Gastrocnemius medialis (tissue), 4 donors: ENCODE measurements at regions not wholly inside any gene's neighbourhood (a gene's known extent, or its start where the extent isn't known, plus 50 kb on each side); places are given as distances from the start of the nearest gene placed in this dataset.

Source experiments
- ATAC-seq, 2 donors: fragments of 150-250 bp; one replicate each; pipeline ENCODE4 v1.9.1; 2016
- DNase-seq, 2 donors: peaks; one replicate each; pipeline ENCODE4 v3.0.0-alpha.2; 2019
- H3K27ac ChIP-seq, 4 donors: fragments of 200-600 bp; sonication (generic); 1 replicate in 1 of 4; 2 replicates in 3 of 4; pipeline ENCODE4 v1.5.1; 2016 to 2018; ENCODE audit warnings: mild to moderate bottlenecking in 2 of 4, moderate library complexity in 1 of 4
- H3K27me3 ChIP-seq, 3 donors: fragments of 200-600 bp; sonication (generic) in 2 of 3; 1 replicate in 1 of 3; 2 replicates in 2 of 3; pipeline versions ENCODE4 v1.5.1 to v1.6.0; 2016 to 2019; ENCODE audit warnings: mild to moderate bottlenecking in 1 of 3, moderate library complexity in 1 of 3
- H3K36me3 ChIP-seq, 2 donors: fragments of 200-600 bp; sonication (generic) in 1 of 2; one replicate each; pipeline ENCODE4 v1.5.1; 2017 to 2018
- H3K4me1 ChIP-seq, 2 donors: fragments of 200-600 bp; sonication (generic) in 1 of 2; one replicate each; pipeline ENCODE4 v1.5.1; 2016 to 2017; ENCODE audit warnings: mild to moderate bottlenecking in 2 of 2
- H3K4me3 ChIP-seq, 4 donors: fragments of 200-600 bp; sonication (generic) in 3 of 4; 1 replicate in 1 of 4; 2 replicates in 3 of 4; pipeline ENCODE4 v1.5.1; 2016 to 2019; ENCODE audit warnings: mild to moderate bottlenecking in 2 of 4
- H3K9me3 ChIP-seq, 3 donors: fragments of 200-600 bp; sonication (generic) in 2 of 3; 1 replicate in 1 of 3; 2 replicates in 2 of 3; pipeline ENCODE4 v1.5.1; 2016 to 2019
- CTCF ChIP-seq, 5 experiments: fragments of 450-650 bp in 3 of 5; fragments of 200-600 bp in 2 of 5; sonication (generic) in 2 of 5; IDR thresholded peaks in 4 of 5; conservative IDR thresholded peaks in 1 of 5; 1 replicate in 4 of 5; 2 replicates in 1 of 5; pipeline ENCODE4 v1.5.1; 2016 to 2019; ENCODE audit warnings: antibody characterized with exemption in 5 of 5, mild to moderate bottlenecking in 3 of 5, moderate library complexity in 3 of 5
- POLR2A ChIP-seq, 2 donors: fragments of 450-650 bp; IDR thresholded peaks; one replicate each; pipeline ENCODE4 v1.6.1; 2017; ENCODE audit warnings: antibody characterized with exemption in 2 of 2, mild to moderate bottlenecking in 2 of 2, moderate library complexity in 2 of 2
- in situ Hi-C, 4 donors: fragments of 200-750 bp; cut with MboI; loops; one replicate each; pipeline versions ENCODE4 v1.15.0 to v1.8.0; 2017; ENCODE audit warnings: low sequenced_read_pairs in 4 of 4
- intact Hi-C: fragments of 100-400 bp; cut with DNase I; formaldehyde crosslinking; loops from one replicate; pipeline ENCODE4 v1.15.1; 2023; ENCODE audit warnings: low total_unique reads

GRCh38 chr1:184219414-184219813 is 167.4 kb upstream of the C1orf21 start:
- intact Hi-C loops: no loop called here
- no peaks in the 10 kb centered on the region for H3K36me3 ChIP-seq
- DNase-seq (no peak), ATAC-seq (no peak)
- H3K4me1 ChIP-seq: no peaks in the 10 kb centered on the region
- H3K27ac ChIP-seq: no peak overlapping the region
- no peak overlapping the region for H3K4me3 ChIP-seq
- H3K27me3 ChIP-seq: no peaks in the 10 kb centered on the region
- no peak for TF ChIP-seq POLR2A (IDR thresholded peaks at IDR 0.05)
- in situ Hi-C loops: no loop called here
- no peaks in the 10 kb centered on the region for H3K9me3 ChIP-seq

- in situ Hi-C loops (loop anchor here (5.0 to 10.0 kb wide), 3 partner anchors 138 to 145 kb away; no protein-coding TSS in a partner anchor), intact Hi-C loops (no loop called here)
- H3K4me1 ChIP-seq: no peaks in the 10 kb centered on the region
- no peaks in the 10 kb centered on the region for H3K27me3 ChIP-seq
- TF ChIP-seq POLR2A (IDR thresholded peaks at IDR 0.05): no peak
- TF ChIP-seq CTCF (IDR thresholded peaks at IDR 0.05 in 4 of 5, conservative IDR thresholded peaks at IDR 0.05 in 1 of 5): no peak
- H3K27ac ChIP-seq: no peak overlapping the region
- H3K4me3 ChIP-seq: no peak overlapping the region
- DNase-seq (no peak), ATAC-seq (no peak)
- H3K9me3 ChIP-seq: no peaks in the 10 kb centered on the region
- H3K36me3 ChIP-seq: no peaks in the 10 kb centered on the region
Observed at GRCh38 chr1:184219883-184220282, 166.9 kb upstream of the C1orf21 start.

- Histone ChIP-seq H3K4me3 (no peak overlapping the region), H3K36me3 (no peaks in the 10 kb centered on the region), H3K27me3 (no peaks in the 10 kb centered on the region), H3K27ac (no peak overlapping the region), H3K9me3 (no peaks in the 10 kb centered on the region), H3K4me1 (no peaks in the 10 kb centered on the region)
- intact Hi-C loops: no loop called here
- in situ Hi-C loops: loop anchor here (5.0 to 10.0 kb wide), 3 partner anchors 139 to 146 kb away; no protein-coding TSS in a partner anchor
- no peak for ATAC-seq
- no peak for DNase-seq
- no peak for TF ChIP-seq POLR2A (IDR thresholded peaks at IDR 0.05)
- no peak for TF ChIP-seq CTCF (IDR thresholded peaks at IDR 0.05 in 4 of 5, conservative IDR thresholded peaks at IDR 0.05 in 1 of 5)
Observed at GRCh38 chr1:184221087-184221486, 165.7 kb upstream of the C1orf21 start.

- H3K4me1 ChIP-seq: no peaks in the 10 kb centered on the region
- ATAC-seq: peak; percentile 49 to 70
- no peak overlapping the region for H3K27ac ChIP-seq
- H3K27me3 ChIP-seq: no peaks in the 10 kb centered on the region
- intact Hi-C loops (loop anchor here (1.0 kb wide), 1 partner anchor 147 kb away; no protein-coding TSS in a partner anchor), in situ Hi-C loops (loop anchor here (5.0 to 10.0 kb wide), 3 partner anchors 140 to 148 kb away; no protein-coding TSS in a partner anchor)
- H3K4me3 ChIP-seq: peak overlapping the region; percentile 24 to 41 (median 30)
- no peaks in the 10 kb centered on the region for H3K36me3 ChIP-seq
- TF ChIP-seq CTCF (IDR thresholded peaks at IDR 0.05 in 4 of 5, conservative IDR thresholded peaks at IDR 0.05 in 1 of 5): peak; percentile 81 to 95 (median 87)
- TF ChIP-seq POLR2A (IDR thresholded peaks at IDR 0.05): no peak
- DNase-seq: peak; percentile 28 to 34
- H3K9me3 ChIP-seq: no peaks in the 10 kb centered on the region
Observed at GRCh38 chr1:184222652-184223052, 164.2 kb upstream of the C1orf21 start.

GRCh38 chr1:184223216-184223615 is 163.6 kb upstream of the C1orf21 start:
- H3K36me3 ChIP-seq: no peaks in the 10 kb centered on the region
- H3K4me3 ChIP-seq: no peak overlapping the region
- H3K27me3 ChIP-seq: no peaks in the 10 kb centered on the region
- DNase-seq: no peak
- in situ Hi-C loops: loop anchor here (5.0 to 10.0 kb wide), 3 partner anchors 141 to 148 kb away; no protein-coding TSS in a partner anchor
- intact Hi-C loops: no loop called here
- H3K27ac ChIP-seq: no peak overlapping the region
- no peak for ATAC-seq
- TF ChIP-seq CTCF (IDR thresholded peaks at IDR 0.05 in 4 of 5, conservative IDR thresholded peaks at IDR 0.05 in 1 of 5) (no peak), POLR2A (IDR thresholded peaks at IDR 0.05) (no peak)
- no peaks in the 10 kb centered on the region for H3K9me3 ChIP-seq
- H3K4me1 ChIP-seq: no peaks in the 10 kb centered on the region
